Left lung (tissue), 4 donors: ENCODE measurements at regions not wholly inside any gene's neighbourhood (a gene's known extent, or its start where the extent isn't known, plus 50 kb on each side); places are given as distances from the start of the nearest gene placed in this dataset.
"Not testable (repeated sequence)": the region's sequence is repeated elsewhere in the genome, so short reads cannot be mapped to it uniquely, and the experiment has no call there.

Experiments
- ATAC-seq: fragments of 200-7000 bp; cut with Tn5 transposase; one replicate; pipeline ENCODE4 v1.9.1; 2020; ENCODE audit warnings: moderate library complexity
- DNase-seq, 4 donors: peaks; one replicate each; pipeline ENCODE4 v3.0.0-alpha.2; 2013 to 2020
- H3K27ac ChIP-seq, 2 donors: fragments of 200-600 bp; sonication (generic) in 1 of 2; one replicate each; pipeline versions ENCODE4 v1.5.0 to v1.8.0; 2020 to 2021
- H3K27me3 ChIP-seq, 2 donors: fragments of 200-600 bp; sonication (generic) in 1 of 2; one replicate each; pipeline versions ENCODE4 v1.5.0 to v1.8.0; 2020 to 2021
- H3K36me3 ChIP-seq, 2 donors: fragments of 200-600 bp; sonication (generic) in 1 of 2; one replicate each; pipeline versions ENCODE4 v1.5.0 to v1.8.0; 2020 to 2021
- H3K4me1 ChIP-seq, 2 donors: fragments of 200-600 bp; one replicate each; pipeline ENCODE4 v1.8.0; 2021
- H3K4me3 ChIP-seq, 2 donors: fragments of 200-600 bp; sonication (generic) in 1 of 2; one replicate each; pipeline versions ENCODE4 v1.5.0 to v1.8.0; 2020 to 2021; ENCODE audit warnings: mild to moderate bottlenecking in 1 of 2
- H3K9me3 ChIP-seq, 2 donors: fragments of 200-600 bp; sonication (generic) in 1 of 2; one replicate each; pipeline versions ENCODE4 v1.5.0 to v1.8.0; 2020 to 2021
- intact Hi-C, 2 donors: fragments of 100-400 bp; cut with DNase I; formaldehyde crosslinking; loops; one replicate each; pipeline versions ENCODE4 v1.11.2 to v1.14.2; 2022
- TF ChIP-seq, protein P1 (sequence below), 2 donors: fragments of 200-600 bp; sonication (generic) in 1 of 2; IDR thresholded peaks; one replicate each; pipeline versions ENCODE4 v1.5.0 to v1.8.0; 2021; ENCODE audit warnings: antibody characterized with exemption in 2 of 2
- donor health status: DM: no; HTN: yes; CAD: no.
- donor health status: DM: no; HTN: no; CAD: no.

- Histone ChIP-seq H3K36me3 (no peaks in the 10 kb centered on the region), H3K27ac (no peak overlapping the region), H3K27me3 (no peaks in the 10 kb centered on the region), H3K4me3 (no peak overlapping the region), H3K4me1 (no peaks in the 10 kb centered on the region), H3K9me3 (no peaks in the 10 kb centered on the region)
- DNase-seq (no peak), ATAC-seq (no peak)
- TF ChIP-seq, protein P1, sequence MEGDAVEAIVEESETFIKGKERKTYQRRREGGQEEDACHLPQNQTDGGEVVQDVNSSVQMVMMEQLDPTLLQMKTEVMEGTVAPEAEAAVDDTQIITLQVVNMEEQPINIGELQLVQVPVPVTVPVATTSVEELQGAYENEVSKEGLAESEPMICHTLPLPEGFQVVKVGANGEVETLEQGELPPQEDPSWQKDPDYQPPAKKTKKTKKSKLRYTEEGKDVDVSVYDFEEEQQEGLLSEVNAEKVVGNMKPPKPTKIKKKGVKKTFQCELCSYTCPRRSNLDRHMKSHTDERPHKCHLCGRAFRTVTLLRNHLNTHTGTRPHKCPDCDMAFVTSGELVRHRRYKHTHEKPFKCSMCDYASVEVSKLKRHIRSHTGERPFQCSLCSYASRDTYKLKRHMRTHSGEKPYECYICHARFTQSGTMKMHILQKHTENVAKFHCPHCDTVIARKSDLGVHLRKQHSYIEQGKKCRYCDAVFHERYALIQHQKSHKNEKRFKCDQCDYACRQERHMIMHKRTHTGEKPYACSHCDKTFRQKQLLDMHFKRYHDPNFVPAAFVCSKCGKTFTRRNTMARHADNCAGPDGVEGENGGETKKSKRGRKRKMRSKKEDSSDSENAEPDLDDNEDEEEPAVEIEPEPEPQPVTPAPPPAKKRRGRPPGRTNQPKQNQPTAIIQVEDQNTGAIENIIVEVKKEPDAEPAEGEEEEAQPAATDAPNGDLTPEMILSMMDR (IDR thresholded peaks at IDR 0.05) = no peak
- intact Hi-C loops = no loop called here
Observed at GRCh38 chr6:20008131-20008530, 171.0 kb downstream of the ID4 start.

DNA sequence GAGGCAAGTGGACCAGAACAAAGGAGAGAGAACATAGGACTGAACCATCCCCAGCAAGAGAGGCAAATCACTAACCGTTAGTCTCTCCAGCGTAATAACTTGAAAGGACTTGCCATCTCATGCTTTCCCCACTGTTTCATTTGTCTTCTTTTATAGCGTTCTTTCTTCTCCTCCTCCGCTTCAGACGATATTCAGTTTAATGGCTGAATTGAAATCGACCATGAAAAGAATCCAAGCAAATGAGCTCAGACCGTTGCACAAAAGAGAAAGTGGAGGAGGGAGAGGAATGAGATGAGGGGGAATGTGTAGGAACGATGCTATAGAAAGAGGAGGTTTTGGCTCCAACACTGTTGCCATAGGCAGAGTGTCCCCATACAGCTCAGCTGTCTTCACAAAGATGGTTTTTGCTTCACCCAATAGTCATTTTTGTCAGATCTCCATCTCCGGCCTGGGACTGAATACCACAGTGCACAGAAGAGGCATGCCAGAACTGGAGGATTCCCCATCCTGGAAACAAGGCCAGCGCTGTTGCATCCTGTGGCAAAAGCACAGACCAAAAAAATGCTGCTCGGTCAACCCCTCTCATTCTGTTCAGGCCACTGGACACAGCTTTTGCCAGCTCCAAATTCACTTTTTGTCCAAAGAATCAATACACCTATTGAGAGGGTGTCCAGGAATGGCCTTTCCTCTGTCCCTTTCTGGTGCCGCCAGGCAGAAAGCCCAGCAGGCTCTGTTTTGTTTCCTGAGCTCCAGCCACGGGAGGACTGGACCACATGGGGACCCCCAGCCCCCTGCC, 176.1 kb downstream of the ID4 start:
- no peaks in the 10 kb centered on the region for H3K36me3 ChIP-seq
- no peak overlapping the region for H3K27ac ChIP-seq
- no peak overlapping the region for H3K4me3 ChIP-seq
- TF ChIP-seq, protein P1 (IDR thresholded peaks at IDR 0.05) = no peak
- H3K27me3 ChIP-seq = no peaks in the 10 kb centered on the region
- no peak for DNase-seq
- ATAC-seq = no peak
- intact Hi-C loops = no loop called here
- H3K4me1 ChIP-seq = no peaks in the 10 kb centered on the region
- H3K9me3 ChIP-seq = no peaks in the 10 kb centered on the region

DNA sequence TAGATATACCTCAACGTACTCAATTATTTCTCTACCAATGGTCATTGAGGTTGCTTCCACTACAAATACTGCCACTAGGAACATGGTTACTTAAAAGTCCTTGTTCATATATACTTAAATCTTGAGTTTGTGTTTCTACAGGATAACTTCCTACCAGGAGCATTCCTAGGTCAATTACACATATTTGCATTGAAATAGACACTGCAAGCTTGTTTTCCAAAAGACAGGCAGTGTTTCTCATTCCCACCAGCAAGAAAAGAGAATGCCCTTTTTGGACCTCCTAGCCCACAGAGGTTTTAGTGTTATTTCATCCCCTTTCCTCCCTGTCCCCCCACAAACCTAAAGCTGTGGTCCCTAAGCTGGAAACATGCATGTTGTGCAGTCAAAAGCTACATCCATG, 177.3 kb downstream of the ID4 start:
- DNase-seq = no peak
- H3K36me3 ChIP-seq = no peaks in the 10 kb centered on the region
- no peak for ATAC-seq

GRCh38 chr6:20020526-20020925, 183.4 kb downstream of the ID4 start:
- Histone ChIP-seq H3K27me3 (peaks cover 0 to 4% of the 10 kb centered on the region in 2 donors), H3K4me1 (no peaks in the 10 kb centered on the region), H3K9me3 (no peaks in the 10 kb centered on the region), H3K4me3 (no peak overlapping the region), H3K36me3 (no peaks in the 10 kb centered on the region), H3K27ac (no peak overlapping the region)
- no peak for ATAC-seq
- intact Hi-C loops = no loop called here
- TF ChIP-seq, protein P1 (IDR thresholded peaks at IDR 0.05) = no peak
- DNase-seq = no peak

More for the DNA sequence above, 177.3 kb downstream of the ID4 start:
- Histone ChIP-seq H3K4me1 (no peaks in the 10 kb centered on the region), H3K27me3 (no peaks in the 10 kb centered on the region), H3K4me3 (no peak overlapping the region), H3K9me3 (no peaks in the 10 kb centered on the region), H3K27ac (no peak overlapping the region)
- TF ChIP-seq, protein P1 (IDR thresholded peaks at IDR 0.05) = no peak
- intact Hi-C loops = no loop called here

DNA sequence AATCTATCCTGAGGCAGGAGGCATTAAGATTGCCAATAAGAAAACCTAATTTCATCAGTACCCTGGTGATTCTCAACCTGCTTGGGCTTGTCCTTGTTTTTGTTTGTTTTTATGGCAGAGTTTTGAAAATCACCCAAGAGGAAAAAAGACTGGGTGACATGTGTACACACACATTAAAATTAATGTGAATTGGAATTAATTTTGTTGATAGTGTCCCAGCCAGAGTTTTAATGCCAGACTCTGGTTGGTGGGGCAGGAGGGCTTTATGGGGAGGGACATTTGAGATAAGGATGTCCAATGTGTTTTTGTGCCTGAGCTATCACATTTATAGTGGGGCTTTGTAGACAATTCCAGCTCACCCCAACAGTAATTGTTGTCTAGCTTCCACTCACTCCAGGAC, 184.6 kb downstream of the ID4 start:
- Histone ChIP-seq H3K4me3 (no peak overlapping the region), H3K4me1 (no peaks in the 10 kb centered on the region), H3K27me3 (peaks cover 0 to 4% of the 10 kb centered on the region in 2 donors), H3K27ac (no peak overlapping the region), H3K9me3 (no peaks in the 10 kb centered on the region), H3K36me3 (no peaks in the 10 kb centered on the region)
- intact Hi-C loops = no loop called here
- ATAC-seq (no peak), DNase-seq (no peak)
- TF ChIP-seq, protein P1 (IDR thresholded peaks at IDR 0.05) = no peak

DNA sequence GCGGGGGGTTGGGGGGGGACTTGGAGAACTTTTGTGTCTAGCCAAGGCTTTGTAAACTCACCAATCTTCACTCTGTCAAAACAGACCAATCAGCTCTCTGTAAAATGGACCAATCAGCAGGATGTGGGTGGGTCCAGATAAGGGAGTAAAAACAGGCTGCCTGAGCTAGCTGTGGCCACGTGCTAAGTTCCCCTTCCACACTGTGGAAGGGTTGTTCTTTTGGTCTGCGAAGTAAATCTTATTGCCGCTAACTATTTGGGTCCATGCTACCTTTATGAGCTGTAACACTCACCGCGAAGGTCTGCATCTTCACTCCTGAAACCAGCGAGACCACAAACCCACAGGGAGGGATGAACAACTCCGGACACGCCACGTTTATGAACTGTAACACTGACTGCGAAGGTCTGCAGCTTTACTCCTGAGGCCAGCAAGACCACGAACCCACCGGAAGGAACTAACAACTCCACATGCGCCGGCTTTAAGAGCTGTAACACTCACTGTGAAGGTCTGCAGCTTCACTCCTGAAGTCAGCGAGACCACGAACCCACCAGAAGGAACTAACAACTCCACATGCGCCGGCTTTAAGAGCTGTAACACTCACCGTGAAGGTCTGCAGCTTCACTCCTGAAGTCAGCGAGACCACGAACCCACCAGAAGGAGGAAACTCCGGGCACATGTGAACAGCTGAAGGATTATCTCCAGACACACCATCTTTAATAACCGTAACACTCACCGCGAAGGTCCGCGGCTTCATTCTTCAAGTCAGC, 186.6 kb downstream of the ID4 start:
- ATAC-seq, H3K9me3 ChIP-seq, H3K27ac ChIP-seq, H3K27me3 ChIP-seq, DNase-seq, H3K4me1 ChIP-seq, H3K36me3 ChIP-seq, intact Hi-C loops, H3K4me3 ChIP-seq: not testable (repeated sequence)
